HL-60 (cell line): ENCODE measurements at regions not wholly inside any gene's neighbourhood (a gene's known extent, or its start where the extent isn't known, plus 50 kb on each side); places are given as distances from the start of the nearest gene placed in this dataset.
"Not testable (repeated sequence)": the region's sequence is repeated elsewhere in the genome, so short reads cannot be mapped to it uniquely, and the experiment has no call there.

Experiments used
- DNase-seq, 2 experiments: peaks; one replicate each; pipeline ENCODE4 v3.0.0-alpha.2; 2010 to 2020; ENCODE audit warnings: low read depth in 1 of 2, low spot score in 1 of 2
- H3K27ac ChIP-seq: fragments of 250-450 bp; sonication (Bioruptor Pico); replicated peaks from 2 replicates; pipeline ENCODE4 v1.5.1; 2020; ENCODE audit warnings: mild to moderate bottlenecking, moderate library complexity
- H3K27me3 ChIP-seq: fragments of 250-450 bp; sonication (Bioruptor Pico); 2 replicates; pipeline ENCODE4 v1.5.1; 2021; ENCODE audit warnings: mild to moderate bottlenecking, moderate library complexity; ENCODE audit not compliant: insufficient read depth, poor library complexity, severe bottlenecking
- H3K4me3 ChIP-seq: replicated peaks from 2 replicates; pipeline ENCODE4 v1.5.1; 2011; ENCODE audit warnings: mild to moderate bottlenecking, control low read depth, low read length; ENCODE audit not compliant: insufficient read depth
- GABPA ChIP-seq: IDR thresholded peaks from 2 replicates; pipeline ENCODE4 v1.6.1; 2012; ENCODE audit warnings: low read depth
- POLR2AphosphoS5 ChIP-seq: IDR thresholded peaks from 2 replicates; pipeline ENCODE4 v1.6.1; 2012; ENCODE audit warnings: low read depth
- REST ChIP-seq: IDR thresholded peaks from 2 replicates; pipeline ENCODE4 v1.6.1; 2012; ENCODE audit warnings: low read depth; ENCODE audit not compliant: insufficient replicate concordance
- SPI1 ChIP-seq: IDR thresholded peaks from 2 replicates; pipeline ENCODE4 v1.6.1; 2012; ENCODE audit warnings: low read depth, mild to moderate bottlenecking, borderline replicate concordance
- TF ChIP-seq, protein P1 (sequence below): IDR thresholded peaks from one replicate; pipeline ENCODE4 v1.5.1; 2011; ENCODE audit warnings: low read length, control low read depth, inconsistent platforms; ENCODE audit not compliant: insufficient read depth

DNA sequence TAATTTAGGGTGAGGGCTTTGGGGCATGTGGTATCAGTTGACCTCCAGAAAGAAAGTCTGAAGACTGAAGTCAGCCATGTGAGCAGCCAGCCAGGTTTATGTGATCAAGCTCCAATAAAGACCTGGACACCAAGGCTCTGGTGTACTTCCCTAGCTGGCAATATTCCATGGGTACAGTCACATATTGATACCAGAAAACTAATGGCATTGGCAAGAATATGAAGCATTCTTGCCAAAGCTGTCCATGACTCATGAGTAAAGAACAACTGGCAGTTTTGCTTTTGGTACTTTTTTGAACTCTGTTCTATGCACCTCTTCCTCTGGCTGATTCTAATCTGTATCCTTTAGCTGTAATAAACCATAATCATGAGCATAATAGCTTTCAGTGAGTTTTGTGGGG lies 415.3 kb upstream of the CAMK1G start:
- Histone ChIP-seq H3K27ac (no peak overlapping the region), H3K4me3 (no peak overlapping the region), H3K27me3 (peaks cover 3% of the 10 kb centered on the region)
- no peak for DNase-seq
- TF ChIP-seq, protein P1, sequence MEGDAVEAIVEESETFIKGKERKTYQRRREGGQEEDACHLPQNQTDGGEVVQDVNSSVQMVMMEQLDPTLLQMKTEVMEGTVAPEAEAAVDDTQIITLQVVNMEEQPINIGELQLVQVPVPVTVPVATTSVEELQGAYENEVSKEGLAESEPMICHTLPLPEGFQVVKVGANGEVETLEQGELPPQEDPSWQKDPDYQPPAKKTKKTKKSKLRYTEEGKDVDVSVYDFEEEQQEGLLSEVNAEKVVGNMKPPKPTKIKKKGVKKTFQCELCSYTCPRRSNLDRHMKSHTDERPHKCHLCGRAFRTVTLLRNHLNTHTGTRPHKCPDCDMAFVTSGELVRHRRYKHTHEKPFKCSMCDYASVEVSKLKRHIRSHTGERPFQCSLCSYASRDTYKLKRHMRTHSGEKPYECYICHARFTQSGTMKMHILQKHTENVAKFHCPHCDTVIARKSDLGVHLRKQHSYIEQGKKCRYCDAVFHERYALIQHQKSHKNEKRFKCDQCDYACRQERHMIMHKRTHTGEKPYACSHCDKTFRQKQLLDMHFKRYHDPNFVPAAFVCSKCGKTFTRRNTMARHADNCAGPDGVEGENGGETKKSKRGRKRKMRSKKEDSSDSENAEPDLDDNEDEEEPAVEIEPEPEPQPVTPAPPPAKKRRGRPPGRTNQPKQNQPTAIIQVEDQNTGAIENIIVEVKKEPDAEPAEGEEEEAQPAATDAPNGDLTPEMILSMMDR = no peak
- TF ChIP-seq GABPA (no peak), SPI1 (no peak), POLR2AphosphoS5 (no peak), REST (no peak)

DNA sequence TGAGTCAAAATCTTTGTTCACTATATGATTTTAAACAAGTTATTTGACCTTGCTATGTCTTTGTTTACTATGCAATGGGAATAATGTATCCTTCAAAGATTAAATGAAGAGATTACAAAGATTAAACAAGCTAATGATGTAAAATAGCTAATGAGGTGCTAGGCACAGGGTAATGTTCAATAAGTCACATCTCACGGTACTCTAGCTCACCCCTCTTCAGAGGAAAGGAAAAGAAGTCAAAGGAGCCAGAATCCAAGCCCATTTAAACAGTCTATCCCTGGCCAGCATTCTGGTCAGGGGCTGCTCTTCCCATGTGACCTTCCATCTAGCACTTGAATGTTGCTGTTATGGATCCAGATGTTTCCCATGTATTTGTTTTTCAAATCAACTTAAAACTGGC lies 412.4 kb upstream of the CAMK1G start:
- Histone ChIP-seq H3K4me3 (no peak overlapping the region), H3K27ac (no peak overlapping the region), H3K27me3 (peaks cover 3% of the 10 kb centered on the region)
- no peak for DNase-seq
- TF ChIP-seq REST (no peak), SPI1 (no peak), POLR2AphosphoS5 (no peak), GABPA (no peak)
- TF ChIP-seq, protein P1 = no peak

DNA sequence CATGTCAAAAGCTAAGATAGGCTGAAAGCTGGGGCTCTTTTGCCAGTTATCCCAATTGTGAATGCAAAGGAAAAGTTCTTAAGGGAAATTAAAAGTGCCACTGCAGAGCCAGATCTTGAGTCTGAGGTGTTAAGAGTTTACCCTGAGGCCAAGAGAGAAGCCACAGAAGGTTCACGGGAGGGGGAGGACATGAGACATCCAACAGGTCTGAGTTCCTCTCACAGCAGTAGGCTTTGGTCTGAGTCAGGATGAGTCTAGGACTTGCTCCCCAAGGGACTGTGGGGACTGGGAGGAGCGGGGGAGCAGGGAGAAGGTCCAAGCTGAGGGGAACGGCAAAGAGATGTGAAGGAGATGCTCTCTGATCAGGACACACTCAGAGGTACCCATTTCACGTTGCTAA lies 411.2 kb upstream of the CAMK1G start:
- no peak for TF ChIP-seq GABPA
- TF ChIP-seq POLR2AphosphoS5 = no peak
- no peak for TF ChIP-seq REST
- TF ChIP-seq, protein P1 = no peak
- TF ChIP-seq SPI1 = no peak
- Histone ChIP-seq H3K4me3 (no peak overlapping the region), H3K27ac (no peak overlapping the region), H3K27me3 (peaks cover 3% of the 10 kb centered on the region)
- no peak for DNase-seq

- H3K27me3 ChIP-seq, DNase-seq, H3K4me3 ChIP-seq, H3K27ac ChIP-seq: not testable (repeated sequence)
These were observed 410.5 kb upstream of the CAMK1G start for GRCh38 chr1:209172792-209173542.

DNA sequence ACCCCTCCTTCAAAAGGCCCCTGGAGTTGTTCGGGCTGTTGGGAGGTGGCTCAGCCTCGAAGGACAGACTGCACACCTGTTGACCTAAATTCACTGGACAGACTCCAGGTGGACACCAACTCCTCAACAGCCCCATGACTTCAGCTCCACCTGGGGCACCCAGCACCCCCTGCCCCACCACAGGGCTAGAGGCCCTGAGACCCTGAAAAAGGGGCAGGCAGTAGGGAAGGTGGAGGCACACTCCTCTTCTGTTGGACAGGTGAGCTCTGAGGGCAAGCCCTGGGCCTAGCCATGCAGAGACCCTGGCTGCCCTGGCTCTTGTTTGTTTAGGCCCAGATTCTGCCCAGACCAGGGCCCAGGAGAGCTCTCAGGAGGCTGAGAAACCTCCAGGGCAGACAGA lies 409.7 kb upstream of the CAMK1G start:
- not testable (repeated sequence) for H3K27me3 ChIP-seq, H3K27ac ChIP-seq, H3K4me3 ChIP-seq, DNase-seq
